22Rv1 (cell line): ENCODE measurements at regions not wholly inside any gene's neighbourhood (a gene's known extent, or its start where the extent isn't known, plus 50 kb on each side); places are given as distances from the start of the nearest gene placed in this dataset.

Source experiments
- H3K27ac ChIP-seq: fragments of 450-650 bp; 2 replicates; pipeline ENCODE4 v1.5.1; 2017
- ZFX ChIP-seq: fragments of 450-650 bp; IDR thresholded peaks from 2 replicates; pipeline ENCODE4 v1.6.1; 2017; ENCODE audit warnings: antibody characterized with exemption, borderline replicate concordance
- TF ChIP-seq, protein P1 (sequence below): fragments of 450-650 bp; IDR thresholded peaks from 2 replicates; pipeline ENCODE4 v1.5.1; 2017; ENCODE audit warnings: mild to moderate bottlenecking

DNA sequence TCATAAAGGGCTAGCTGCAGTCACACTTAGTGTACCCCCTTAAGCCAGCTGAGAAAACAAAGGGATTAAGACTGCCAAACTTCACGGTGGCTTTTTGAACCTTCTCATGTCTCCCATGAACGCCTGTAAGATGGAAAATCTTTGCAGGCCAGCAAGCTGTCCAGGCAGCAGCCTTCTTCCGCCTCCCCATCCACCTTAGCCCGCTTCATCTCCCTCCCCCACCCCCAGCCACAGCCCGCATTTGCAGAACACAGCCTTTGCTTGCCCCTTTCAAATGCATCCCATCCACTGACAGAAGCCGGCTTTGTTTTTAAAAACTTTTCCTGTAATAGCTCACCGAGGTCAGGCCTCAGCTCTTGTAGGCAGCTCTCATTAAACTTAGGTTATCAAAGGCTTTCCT is 113.8 kb upstream of the FAM9B start:
- TF ChIP-seq ZFX = no peak
- TF ChIP-seq, protein P1, sequence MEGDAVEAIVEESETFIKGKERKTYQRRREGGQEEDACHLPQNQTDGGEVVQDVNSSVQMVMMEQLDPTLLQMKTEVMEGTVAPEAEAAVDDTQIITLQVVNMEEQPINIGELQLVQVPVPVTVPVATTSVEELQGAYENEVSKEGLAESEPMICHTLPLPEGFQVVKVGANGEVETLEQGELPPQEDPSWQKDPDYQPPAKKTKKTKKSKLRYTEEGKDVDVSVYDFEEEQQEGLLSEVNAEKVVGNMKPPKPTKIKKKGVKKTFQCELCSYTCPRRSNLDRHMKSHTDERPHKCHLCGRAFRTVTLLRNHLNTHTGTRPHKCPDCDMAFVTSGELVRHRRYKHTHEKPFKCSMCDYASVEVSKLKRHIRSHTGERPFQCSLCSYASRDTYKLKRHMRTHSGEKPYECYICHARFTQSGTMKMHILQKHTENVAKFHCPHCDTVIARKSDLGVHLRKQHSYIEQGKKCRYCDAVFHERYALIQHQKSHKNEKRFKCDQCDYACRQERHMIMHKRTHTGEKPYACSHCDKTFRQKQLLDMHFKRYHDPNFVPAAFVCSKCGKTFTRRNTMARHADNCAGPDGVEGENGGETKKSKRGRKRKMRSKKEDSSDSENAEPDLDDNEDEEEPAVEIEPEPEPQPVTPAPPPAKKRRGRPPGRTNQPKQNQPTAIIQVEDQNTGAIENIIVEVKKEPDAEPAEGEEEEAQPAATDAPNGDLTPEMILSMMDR = no peak
- H3K27ac ChIP-seq = no peak overlapping the region

DNA sequence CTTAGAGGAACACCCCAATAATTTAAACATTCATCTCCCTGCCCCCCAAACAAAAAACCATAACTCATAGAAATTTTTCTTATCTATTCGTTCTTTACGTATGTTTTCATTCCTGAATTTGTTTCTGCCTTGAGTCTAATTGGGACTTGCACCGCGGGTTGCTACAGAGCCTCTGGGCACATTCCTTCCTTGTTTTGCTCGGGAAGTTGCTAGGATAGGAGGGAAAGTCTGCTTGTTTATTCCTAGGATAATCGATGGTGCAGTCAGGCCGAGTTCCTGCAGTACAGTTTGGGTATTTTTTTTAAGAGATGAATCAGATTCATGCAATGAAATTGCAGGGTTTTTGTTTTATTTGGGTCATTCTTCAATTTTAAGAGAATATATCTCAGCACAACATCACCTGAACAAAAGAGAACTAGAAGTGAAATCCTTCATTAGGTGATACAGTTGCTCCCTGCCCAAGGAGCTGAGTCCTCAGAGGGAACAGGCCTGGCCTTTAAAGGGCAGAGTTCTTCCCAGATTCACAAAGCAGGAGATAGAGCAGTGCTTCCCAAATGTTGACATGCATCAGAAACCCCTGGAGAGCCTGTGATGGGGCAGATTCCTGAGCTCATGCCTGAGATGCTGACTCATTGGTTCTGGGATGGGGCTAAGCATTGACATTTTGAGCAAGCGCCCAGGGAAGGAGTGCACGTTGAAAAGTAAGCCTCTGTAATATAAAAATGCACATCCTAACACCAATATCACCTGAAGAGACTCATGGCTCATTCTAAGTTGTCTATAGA is 114.9 kb upstream of the FAM9B start:
- no peak for TF ChIP-seq ZFX
- TF ChIP-seq, protein P1 = no peak
- H3K27ac ChIP-seq = no peak overlapping the region

DNA sequence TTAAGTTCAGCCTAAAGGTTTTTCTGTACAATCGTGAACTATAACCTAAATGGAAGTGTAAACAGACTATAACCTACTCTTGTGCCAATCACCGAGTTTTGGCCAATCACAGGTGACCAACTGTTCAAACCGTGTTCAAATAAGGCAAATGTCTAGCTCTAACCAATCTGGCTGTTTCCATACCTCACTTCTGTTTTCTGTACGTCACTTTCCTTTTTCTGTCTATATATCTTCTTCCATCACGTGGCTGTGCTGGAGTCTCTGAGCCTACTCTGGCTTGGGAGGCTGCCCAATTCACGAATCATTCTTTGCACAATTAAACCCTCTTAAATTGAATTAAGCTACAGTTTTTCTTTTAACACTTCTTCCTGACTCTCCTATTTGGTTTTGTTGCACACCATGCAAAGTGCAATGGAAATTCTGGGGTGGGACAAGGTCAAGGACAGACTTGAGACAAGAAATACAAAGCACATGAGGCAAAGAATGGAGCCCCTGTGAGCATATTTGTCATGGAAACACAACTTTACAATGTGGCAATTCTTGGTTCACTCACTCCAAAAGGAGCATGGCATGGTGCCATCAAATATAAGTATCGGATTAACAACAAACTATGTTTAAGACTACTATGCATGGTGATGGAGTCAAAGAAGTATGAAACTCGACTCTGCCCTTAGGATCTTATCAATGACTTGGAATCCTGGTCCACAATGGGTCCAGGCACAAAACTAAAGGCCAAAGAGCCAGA is 115.7 kb upstream of the FAM9B start:
- no peak overlapping the region for H3K27ac ChIP-seq
- TF ChIP-seq, protein P1 = no peak
- no peak for TF ChIP-seq ZFX

DNA sequence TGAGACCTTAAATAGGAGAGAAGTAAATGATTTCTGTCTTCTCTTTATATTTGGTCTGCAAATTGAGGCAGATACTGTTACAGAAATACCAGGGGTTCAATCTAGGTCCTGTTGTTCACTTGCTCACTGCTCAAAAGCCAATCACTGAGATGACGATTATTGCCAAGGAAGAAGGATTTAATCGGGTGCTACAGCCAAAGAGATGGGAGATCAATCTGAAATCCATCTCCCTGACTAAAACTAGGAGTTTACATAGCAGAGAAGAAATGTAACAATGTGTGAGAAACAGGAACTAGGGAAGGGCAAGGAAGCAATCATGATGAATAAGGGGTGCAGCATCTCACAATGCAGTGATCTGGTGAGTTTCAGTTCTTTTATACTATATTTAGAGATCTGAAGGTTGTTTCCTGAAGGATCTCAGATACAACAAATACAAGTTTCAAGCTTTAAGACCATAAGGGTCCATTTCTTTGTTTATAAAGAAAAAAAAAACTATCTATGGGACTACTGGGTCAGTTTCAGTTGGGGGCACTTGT is 117.9 kb upstream of the FAM9B start:
- H3K27ac ChIP-seq = no peak overlapping the region
- TF ChIP-seq, protein P1 = no peak
- no peak for TF ChIP-seq ZFX

DNA sequence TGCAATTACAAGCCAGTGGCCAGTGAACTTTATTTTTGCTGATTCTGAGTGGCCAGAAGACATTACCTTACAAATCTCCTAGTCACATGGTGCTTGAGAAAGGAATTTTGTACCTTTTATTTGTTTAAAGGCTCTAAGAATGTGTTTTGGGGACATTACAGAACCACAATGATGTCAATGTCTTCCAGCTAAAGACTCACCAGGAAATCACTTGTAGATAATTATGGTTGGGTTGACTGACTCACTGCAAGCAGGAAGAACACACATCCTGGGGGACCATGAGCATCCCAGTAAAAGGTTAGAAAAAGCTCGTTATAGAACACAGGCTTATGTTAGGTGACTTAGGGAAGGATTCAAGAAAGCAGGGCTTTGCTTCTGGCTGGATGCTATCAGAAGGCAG is 119.4 kb upstream of the FAM9B start:
- TF ChIP-seq ZFX = no peak
- TF ChIP-seq, protein P1 = no peak
- no peak overlapping the region for H3K27ac ChIP-seq

DNA sequence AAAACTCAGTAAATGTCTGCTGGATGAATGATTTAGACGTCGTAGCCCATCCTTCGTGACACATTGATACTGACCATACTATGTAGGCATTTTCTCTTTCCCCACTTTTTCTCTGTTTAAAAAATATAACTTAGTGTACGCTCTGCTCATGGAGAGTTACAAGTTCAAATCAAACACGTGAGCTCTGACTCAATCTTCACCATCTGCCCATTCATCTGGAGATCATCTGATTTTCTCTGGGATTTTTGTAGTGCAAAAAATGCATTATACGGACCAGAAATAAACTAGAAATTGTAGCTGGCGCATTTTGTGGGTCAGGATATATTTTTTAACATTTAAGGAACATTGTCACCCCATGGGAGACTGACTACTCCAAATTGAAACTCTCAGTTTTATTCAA is 124.7 kb upstream of the FAM9B start:
- TF ChIP-seq, protein P1 = no peak
- no peak for TF ChIP-seq ZFX
- no peak overlapping the region for H3K27ac ChIP-seq

DNA sequence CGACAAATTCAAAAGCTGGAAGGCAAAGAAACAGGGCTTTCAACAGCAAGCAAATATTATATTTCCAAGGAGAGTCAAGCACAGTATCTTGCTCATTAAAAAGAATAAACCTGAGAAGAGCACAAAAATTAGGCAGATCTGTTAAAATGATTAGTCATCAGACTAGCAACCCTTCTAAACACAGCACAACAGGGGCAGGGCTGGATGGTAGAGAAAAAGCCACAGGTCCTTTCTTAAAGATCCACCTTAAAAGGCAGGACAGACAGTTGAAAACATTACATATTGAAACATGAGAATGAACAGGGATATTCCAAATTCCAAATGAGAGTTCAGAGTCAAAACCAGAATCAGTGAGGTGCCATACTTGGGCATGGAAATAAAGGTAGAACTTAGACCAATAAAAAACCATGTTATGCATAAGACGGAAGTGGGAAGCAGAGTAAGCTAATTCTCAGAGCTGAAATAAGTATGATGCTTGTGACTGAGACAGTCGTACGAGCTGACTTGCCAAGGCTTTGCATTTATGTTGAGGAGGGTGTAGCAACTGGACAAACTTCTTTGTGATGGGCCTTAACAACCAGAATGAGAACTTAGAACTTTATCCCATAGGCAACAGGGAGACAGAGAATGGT is 126.9 kb upstream of the FAM9B start:
- TF ChIP-seq, protein P1 = no peak
- no peak for TF ChIP-seq ZFX
- no peak overlapping the region for H3K27ac ChIP-seq
